GM06990 (cell line): ENCODE measurements at regions not wholly inside any gene's neighbourhood (a gene's known extent, or its start where the extent isn't known, plus 50 kb on each side); places are given as distances from the start of the nearest gene placed in this dataset.

Experiments used
- DNase-seq: peaks from one replicate; pipeline ENCODE4 v3.0.0-alpha.2; 2011; ENCODE audit not compliant: insufficient read length; ENCODE audit errors: extremely low read depth
- H3K27me3 ChIP-seq: replicated peaks from 2 replicates; pipeline ENCODE4 v1.6.0; 2011; ENCODE audit warnings: low read length; ENCODE audit not compliant: control insufficient read depth, insufficient read depth
- H3K36me3 ChIP-seq: 2 replicates; pipeline ENCODE4 v1.5.1; 2011; ENCODE audit warnings: low read length; ENCODE audit not compliant: control insufficient read depth, insufficient read depth
- H3K4me3 ChIP-seq: replicated peaks from 2 replicates; pipeline ENCODE4 v1.5.1; 2011; ENCODE audit warnings: low read depth, mild to moderate bottlenecking, control low read depth, low read length
- CTCF ChIP-seq: IDR thresholded peaks from 2 replicates; pipeline ENCODE4 v1.5.1; 2011; ENCODE audit warnings: low read length, control low read depth, mild to moderate bottlenecking, inconsistent platforms; ENCODE audit not compliant: insufficient read depth, poor library complexity, severe bottlenecking

GRCh38 chr2:217736776-217737550 lies 265.8 kb downstream of the TNS1 start:
- Histone ChIP-seq H3K27me3 (peaks cover 3% of the 10 kb centered on the region), H3K36me3 (no peaks in the 10 kb centered on the region), H3K4me3 (no peak overlapping the region)
- no peak for TF ChIP-seq CTCF
- DNase-seq: no peak

GRCh38 chr2:217735899-217736298 lies 266.9 kb downstream of the TNS1 start:
- Histone ChIP-seq H3K36me3 (no peaks in the 10 kb centered on the region), H3K27me3 (peaks cover 3% of the 10 kb centered on the region), H3K4me3 (no peak overlapping the region)
- no peak for TF ChIP-seq CTCF
- DNase-seq: no peak

- no peak for TF ChIP-seq CTCF
- no peak for DNase-seq
- Histone ChIP-seq H3K4me3 (no peak overlapping the region), H3K27me3 (peaks cover 3% of the 10 kb centered on the region), H3K36me3 (no peaks in the 10 kb centered on the region)
Observed at GRCh38 chr2:217735034-217735433, 267.8 kb downstream of the TNS1 start.

GRCh38 chr2:217733461-217733860 lies 269.3 kb downstream of the TNS1 start:
- Histone ChIP-seq H3K27me3 (peaks cover 3% of the 10 kb centered on the region), H3K36me3 (no peaks in the 10 kb centered on the region), H3K4me3 (no peak overlapping the region)
- no peak for DNase-seq
- no peak for TF ChIP-seq CTCF

GRCh38 chr2:217732992-217733391 lies 269.8 kb downstream of the TNS1 start:
- TF ChIP-seq CTCF: no peak
- H3K36me3 ChIP-seq: no peaks in the 10 kb centered on the region
- no peak for DNase-seq
- H3K4me3 ChIP-seq: no peak overlapping the region
- peaks cover 3% of the 10 kb centered on the region for H3K27me3 ChIP-seq

- no peak overlapping the region for H3K4me3 ChIP-seq
- H3K27me3 ChIP-seq: peaks cover 3% of the 10 kb centered on the region
- no peaks in the 10 kb centered on the region for H3K36me3 ChIP-seq
- TF ChIP-seq CTCF: no peak
- DNase-seq: no peak
Observed at GRCh38 chr2:217731805-217732204, 271.0 kb downstream of the TNS1 start.
